Osteoblast (primary cell): ENCODE measurements at regions not wholly inside any gene's neighbourhood (a gene's known extent, or its start where the extent isn't known, plus 50 kb on each side); places are given as distances from the start of the nearest gene placed in this dataset.

Experiments used
- DNase-seq: peaks from one replicate; pipeline ENCODE4 v3.0.0; 2011; ENCODE audit warnings: low spot score, mixed read lengths; ENCODE audit not compliant: insufficient read length; ENCODE audit errors: missing footprints
- H2AFZ ChIP-seq: 2 replicates; pipeline ENCODE4 v1.6.0; 2011; ENCODE audit warnings: mild to moderate bottlenecking, low read length
- H3K27ac ChIP-seq: 2 replicates; pipeline ENCODE4 v1.5.1; 2011; ENCODE audit warnings: mild to moderate bottlenecking, low read depth, low read length, moderate library complexity
- H3K27me3 ChIP-seq: 2 replicates; pipeline ENCODE4 v1.6.0; 2012; ENCODE audit warnings: mild to moderate bottlenecking, control low read depth, inconsistent platforms, low read length, moderate library complexity; ENCODE audit not compliant: insufficient read depth
- H3K36me3 ChIP-seq: 2 replicates; pipeline ENCODE4 v1.5.1; 2011; ENCODE audit warnings: mild to moderate bottlenecking, low read length, control low read depth, moderate library complexity; ENCODE audit not compliant: insufficient read depth
- H3K4me1 ChIP-seq: 2 replicates; pipeline ENCODE4 v1.5.1; 2011; ENCODE audit warnings: mild to moderate bottlenecking, low read length, control low read depth, moderate library complexity; ENCODE audit not compliant: insufficient read depth
- H3K4me2 ChIP-seq: 2 replicates; pipeline ENCODE4 v1.6.0; 2011; ENCODE audit warnings: mild to moderate bottlenecking, low read length; ENCODE audit not compliant: insufficient read depth
- H3K4me3 ChIP-seq: fragments of 200-600 bp; sonication (generic); 3 replicates; pipeline ENCODE4 v1.5.1; 2012; ENCODE audit warnings: mild to moderate bottlenecking, low read length, inconsistent platforms; ENCODE audit not compliant: insufficient read depth
- H3K79me2 ChIP-seq: 2 replicates; pipeline ENCODE4 v1.6.0; 2012; ENCODE audit warnings: mild to moderate bottlenecking, low read length, control low read depth, inconsistent platforms; ENCODE audit not compliant: insufficient read depth
- H3K9me3 ChIP-seq: 2 replicates; pipeline ENCODE4 v1.5.1; 2011; ENCODE audit warnings: low read depth, low read length, control low read depth
- H4K20me1 ChIP-seq: 2 replicates; pipeline ENCODE4 v1.6.0; 2012; ENCODE audit warnings: mild to moderate bottlenecking, low read length, control low read depth; ENCODE audit not compliant: insufficient read depth
- CTCF ChIP-seq: IDR thresholded peaks from 2 replicates; pipeline ENCODE4 v1.5.1; 2011; ENCODE audit warnings: mild to moderate bottlenecking, low read depth, low read length, moderate library complexity; ENCODE audit errors: extremely low read depth

GRCh38 chr22:47625013-47625385 is 862.5 kb downstream of the TBC1D22A start:
- no peaks in the 10 kb centered on the region for H3K4me1 ChIP-seq
- no peak overlapping the region for H3K4me2 ChIP-seq
- no peaks in the 10 kb centered on the region for H4K20me1 ChIP-seq
- H3K79me2 ChIP-seq = no peaks in the 10 kb centered on the region
- H3K4me3 ChIP-seq = no peak overlapping the region
- TF ChIP-seq CTCF = no peak
- no peaks in the 10 kb centered on the region for H3K27me3 ChIP-seq
- peaks cover 12% of the 10 kb centered on the region for H3K9me3 ChIP-seq
- DNase-seq = no peak
- no peak overlapping the region for H3K27ac ChIP-seq
- no peaks in the 10 kb centered on the region for H3K36me3 ChIP-seq
- no peak overlapping the region for H2AFZ ChIP-seq

GRCh38 chr22:47624252-47625012 is 862.0 kb downstream of the TBC1D22A start:
- Histone ChIP-seq H2AFZ (no peak overlapping the region), H3K27ac (no peak overlapping the region), H4K20me1 (no peaks in the 10 kb centered on the region), H3K79me2 (no peaks in the 10 kb centered on the region), H3K4me3 (no peak overlapping the region), H3K4me2 (no peak overlapping the region), H3K4me1 (no peaks in the 10 kb centered on the region), H3K27me3 (no peaks in the 10 kb centered on the region), H3K36me3 (no peaks in the 10 kb centered on the region), H3K9me3 (peaks cover 12% of the 10 kb centered on the region)
- no peak for DNase-seq
- no peak for TF ChIP-seq CTCF

- no peak overlapping the region for H3K4me3 ChIP-seq
- H3K9me3 ChIP-seq = peaks cover 11% of the 10 kb centered on the region
Observed at GRCh38 chr22:47623763-47624148, 861.3 kb downstream of the TBC1D22A start.

More at GRCh38 chr22:47623763-47624148, 861.3 kb downstream of the TBC1D22A start:
- Histone ChIP-seq H3K27me3 (no peaks in the 10 kb centered on the region), H2AFZ (no peak overlapping the region), H3K4me2 (no peak overlapping the region), H3K36me3 (no peaks in the 10 kb centered on the region), H3K27ac (no peak overlapping the region), H3K4me1 (no peaks in the 10 kb centered on the region), H4K20me1 (no peaks in the 10 kb centered on the region), H3K79me2 (no peaks in the 10 kb centered on the region)
- TF ChIP-seq CTCF = no peak
- DNase-seq = no peak
